B cell (primary cell): ENCODE measurements at regions not wholly inside any gene's neighbourhood (a gene's known extent, or its start where the extent isn't known, plus 50 kb on each side); places are given as distances from the start of the nearest gene placed in this dataset.

Experiments used
- ATAC-seq: fragments of 200-7000 bp; cut with Tn5 transposase; one replicate; pipeline ENCODE4 v1.10.0; 2021; ENCODE audit warnings: low read depth, mild to moderate bottlenecking, moderate number of reproducible peaks, moderate library complexity
- CTCF ChIA-PET: fragments of 350-600 bp; sonication (Branson Sonifier 250); formaldehyde crosslinking; loops from one replicate; lab custom pipeline; 2021; ENCODE audit warnings: antibody characterized with exemption, inconsistent platforms; lab: Charles Lee
- POLR2A ChIA-PET: fragments of 350-600 bp; sonication (Branson Sonifier 250); formaldehyde crosslinking; loops from one replicate; lab custom pipeline; 2021; ENCODE audit warnings: antibody characterized with exemption; lab: Charles Lee
- DNase-seq: peaks from one replicate; pipeline ENCODE4 v3.0.0; 2013
- H2AFZ ChIP-seq: 2 replicates; pipeline ENCODE4 v1.6.1; 2012; ENCODE audit warnings: mild to moderate bottlenecking, low read depth, low read length; ENCODE audit not compliant: insufficient read depth, poor library complexity, severe bottlenecking
- H3K27ac ChIP-seq, 2 donors: 1 replicate in 1 of 2; 2 replicates in 1 of 2; pipeline ENCODE4 v1.5.1; 2012 to 2013; ENCODE audit warnings: low read length in 2 of 2, mild to moderate bottlenecking in 2 of 2, moderate library complexity in 1 of 2
- H3K27me3 ChIP-seq, 4 experiments: fragments of 200-600 bp in 1 of 4; sonication (generic) in 1 of 4; replicated peaks in 1 of 4; 1 replicate in 2 of 4; 2 replicates in 2 of 4; pipeline versions ENCODE4 v1.6.1 to v1.7.0; 2013 to 2016; ENCODE audit warnings: low read length in 3 of 4, mild to moderate bottlenecking in 2 of 4, mixed read lengths in 1 of 4, moderate library complexity in 1 of 4; ENCODE audit not compliant: insufficient read depth in 4 of 4, control insufficient read depth in 3 of 4; ENCODE audit errors: control extremely low read depth in 1 of 4
- H3K36me3 ChIP-seq, 2 experiments: replicated peaks in 1 of 2; 1 replicate in 1 of 2; 2 replicates in 1 of 2; pipeline versions ENCODE4 v1.6.1 to v1.7.1; 2013; ENCODE audit warnings: low read length in 1 of 2; ENCODE audit not compliant: insufficient read depth in 2 of 2, control insufficient read depth in 1 of 2; ENCODE audit errors: control extremely low read depth in 1 of 2, extremely low read depth in 1 of 2
- H3K4me1 ChIP-seq, 2 donors: fragments of 200-600 bp in 1 of 2; sonication (generic) in 1 of 2; 1 replicate in 1 of 2; 2 replicates in 1 of 2; pipeline versions ENCODE4 v1.5.1 to v1.6.1; 2013 to 2017; ENCODE audit warnings: low read length in 2 of 2; ENCODE audit not compliant: control insufficient read depth in 2 of 2, insufficient read depth in 2 of 2
- H3K4me2 ChIP-seq: replicated peaks from 2 replicates; pipeline ENCODE3; 2012; ENCODE audit warnings: mild to moderate bottlenecking, low read depth, low read length; ENCODE audit not compliant: poor library complexity, severe bottlenecking
- H3K4me3 ChIP-seq, 5 experiments: fragments of 200-600 bp in 1 of 5; sonication (generic) in 1 of 5; 1 replicate in 3 of 5; 2 replicates in 2 of 5; pipeline versions ENCODE4 v1.5.1 to v1.7.0; 2011 to 2016; ENCODE audit warnings: low read length in 4 of 5, mild to moderate bottlenecking in 4 of 5, low read depth in 2 of 5, control low read depth in 1 of 5, moderate library complexity in 1 of 5; ENCODE audit not compliant: insufficient read depth in 1 of 5; ENCODE audit errors: control extremely low read depth in 1 of 5, extremely low read depth in 1 of 5
- H3K79me2 ChIP-seq: fragments of 200-600 bp; sonication (generic); one replicate; pipeline ENCODE4 v1.6.0; 2016; ENCODE audit warnings: low read length; ENCODE audit not compliant: control insufficient read depth, insufficient read depth
- H3K9ac ChIP-seq: fragments of 200-600 bp; sonication (generic); 2 replicates; pipeline ENCODE4 v1.6.1; 2017; ENCODE audit warnings: mild to moderate bottlenecking, low read length, moderate library complexity
- H3K9me3 ChIP-seq, 3 donors: one replicate each; pipeline versions ENCODE4 v1.6.1 to v1.7.1; 2013; ENCODE audit warnings: low read length in 2 of 3; ENCODE audit not compliant: control insufficient read depth in 2 of 3, insufficient read depth in 1 of 3; ENCODE audit errors: control extremely low read depth in 1 of 3
- H4K20me1 ChIP-seq: 2 replicates; pipeline ENCODE4 v1.6.0; 2012; ENCODE audit warnings: mild to moderate bottlenecking, low read length; ENCODE audit not compliant: insufficient read depth, control insufficient read depth, poor library complexity, severe bottlenecking
- H3K27ac Mint-ChIP-seq: one replicate; pipeline ENCODE4 v1.8.0; 2021; ENCODE audit warnings: mixed read lengths
- H3K27me3 Mint-ChIP-seq: one replicate; pipeline ENCODE4 v1.8.0; 2021; ENCODE audit warnings: mixed read lengths
- H3K4me1 Mint-ChIP-seq: one replicate; pipeline ENCODE4 v1.8.0; 2021; ENCODE audit warnings: mixed read lengths
- H3K4me3 Mint-ChIP-seq: one replicate; pipeline ENCODE4 v1.8.0; 2021; ENCODE audit warnings: mixed read lengths
- H3K9me3 Mint-ChIP-seq: one replicate; pipeline ENCODE4 v1.8.0; 2022; ENCODE audit warnings: mixed read lengths; ENCODE audit not compliant: insufficient read depth
- CTCF ChIP-seq: fragments of 200-600 bp; IDR thresholded peaks from one replicate; pipeline ENCODE4 v1.8.0; 2022; ENCODE audit warnings: antibody characterized with exemption, mild to moderate bottlenecking
- EZH2 ChIP-seq: IDR thresholded peaks from 2 replicates; pipeline ENCODE4 v1.6.1; 2012; ENCODE audit warnings: borderline replicate concordance, low read depth, mild to moderate bottlenecking, moderate library complexity, low read length; ENCODE audit not compliant: insufficient read depth, poor library complexity, severe bottlenecking
- WGBS: methylation state at CpG from one replicate; pipeline ENCODE4 v1.1.5; 2013; ENCODE audit warnings: missing lambda C conversion rate; ENCODE audit not compliant: insufficient coverage; 5-methylcytosine and 5-hydroxymethylcytosine counted together
- intact Hi-C: fragments of 100-400 bp; cut with micrococcal nuclease; formaldehyde crosslinking; loops from one replicate; pipeline ENCODE4 v1.10.0; 2022

- intact Hi-C loops = no loop called here
- Histone ChIP-seq H3K9ac (no peak overlapping the region), H4K20me1 (no peaks in the 10 kb centered on the region), H3K4me2 (no peak overlapping the region), H3K9me3 (no peaks in the 10 kb centered on the region), H3K27me3 (no peaks in the 10 kb centered on the region), H3K27ac (no peak overlapping the region), H3K4me3 (no peak overlapping the region), H3K36me3 (no peaks in the 10 kb centered on the region), H2AFZ (no peak overlapping the region), H3K4me1 (no peaks in the 10 kb centered on the region), H3K79me2 (no peaks in the 10 kb centered on the region)
- no peak for TF ChIP-seq EZH2
- no peak for TF ChIP-seq CTCF
- ATAC-seq (no peak), DNase-seq (no peak)
- Mint-ChIP-seq H3K4me3 (no peak overlapping the region), H3K4me1 (no peaks in the 10 kb centered on the region), H3K27ac (no peak overlapping the region), H3K9me3 (no peaks in the 10 kb centered on the region), H3K27me3 (no peaks in the 10 kb centered on the region)
- ChIA-PET CTCF (no interaction called here), POLR2A (no interaction called here)
- 100% methylated on average over 1 of the region's 5 CpGs for WGBS
Observed at GRCh38 chr4:34486461-34487363, 1757.6 kb downstream of the ARAP2 start.

- H3K36me3 ChIP-seq = no peaks in the 10 kb centered on the region
- H3K79me2 ChIP-seq = no peaks in the 10 kb centered on the region
- WGBS = no CpG with 5 or more reads among the region's 1 CpG
- no peaks in the 10 kb centered on the region for H3K27me3 ChIP-seq
- H3K27me3 Mint-ChIP-seq = no peaks in the 10 kb centered on the region
- intact Hi-C loops = no loop called here
- H3K4me3 Mint-ChIP-seq = no peak overlapping the region
- no peak overlapping the region for H3K27ac Mint-ChIP-seq
- no peak overlapping the region for H2AFZ ChIP-seq
- no peak overlapping the region for H3K27ac ChIP-seq
- peaks cover 0 to 9% (median 0%) of the 10 kb centered on the region in 3 donors for H3K9me3 ChIP-seq
- H3K4me3 ChIP-seq = no peak overlapping the region
- no peak for TF ChIP-seq EZH2
- TF ChIP-seq CTCF = no peak
- no peaks in the 10 kb centered on the region for H3K4me1 ChIP-seq
- no peaks in the 10 kb centered on the region for H3K4me1 Mint-ChIP-seq
- ATAC-seq (no peak), DNase-seq (no peak)
- H4K20me1 ChIP-seq = no peaks in the 10 kb centered on the region
- CTCF ChIA-PET = no interaction called here
- no peak overlapping the region for H3K4me2 ChIP-seq
- H3K9me3 Mint-ChIP-seq = peaks cover 2% of the 10 kb centered on the region
- no peak overlapping the region for H3K9ac ChIP-seq
- POLR2A ChIA-PET = no interaction called here
Observed at GRCh38 chr4:34492414-34492813, 1751.9 kb downstream of the ARAP2 start.
